Fibroblast of lung (primary cell): ENCODE measurements at regions not wholly inside any gene's neighbourhood (a gene's known extent, or its start where the extent isn't known, plus 50 kb on each side); places are given as distances from the start of the nearest gene placed in this dataset.

Experiments used
- EZH2 ChIP-seq: IDR thresholded peaks from 2 replicates; pipeline ENCODE4 v1.5.1; 2012; ENCODE audit warnings: low read length, control low read depth, mild to moderate bottlenecking; ENCODE audit errors: missing control alignments
- TF ChIP-seq, protein P1 (sequence below), 2 donors: IDR thresholded peaks in 1 of 2; conservative IDR thresholded peaks in 1 of 2; 1 replicate in 1 of 2; 2 replicates in 1 of 2; pipeline ENCODE4 v1.5.1; 2011 to 2012; ENCODE audit warnings: low read length in 2 of 2, control low read depth in 1 of 2, inconsistent platforms in 1 of 2, low read depth in 1 of 2, mild to moderate bottlenecking in 1 of 2

DNA sequence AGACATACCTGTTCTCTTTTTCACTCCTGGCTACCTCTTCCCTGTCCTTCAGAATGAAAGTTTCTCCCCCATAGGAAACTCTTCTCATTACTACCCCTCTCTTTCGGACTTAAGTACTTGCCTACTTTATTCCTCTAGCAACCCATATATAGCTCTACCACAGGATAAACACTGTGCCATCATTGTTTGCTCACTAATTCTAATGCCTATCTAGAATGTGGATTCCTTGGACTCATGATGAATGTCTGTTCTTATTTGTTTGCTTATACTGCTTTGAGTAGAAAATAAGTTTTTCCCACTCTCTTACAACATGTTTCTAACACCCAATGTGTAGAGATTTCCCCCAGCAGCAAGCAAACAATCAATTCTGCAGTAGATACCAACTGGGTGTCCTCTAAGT lies 1094.9 kb downstream of the SLC6A15 start:
- TF ChIP-seq, protein P1, sequence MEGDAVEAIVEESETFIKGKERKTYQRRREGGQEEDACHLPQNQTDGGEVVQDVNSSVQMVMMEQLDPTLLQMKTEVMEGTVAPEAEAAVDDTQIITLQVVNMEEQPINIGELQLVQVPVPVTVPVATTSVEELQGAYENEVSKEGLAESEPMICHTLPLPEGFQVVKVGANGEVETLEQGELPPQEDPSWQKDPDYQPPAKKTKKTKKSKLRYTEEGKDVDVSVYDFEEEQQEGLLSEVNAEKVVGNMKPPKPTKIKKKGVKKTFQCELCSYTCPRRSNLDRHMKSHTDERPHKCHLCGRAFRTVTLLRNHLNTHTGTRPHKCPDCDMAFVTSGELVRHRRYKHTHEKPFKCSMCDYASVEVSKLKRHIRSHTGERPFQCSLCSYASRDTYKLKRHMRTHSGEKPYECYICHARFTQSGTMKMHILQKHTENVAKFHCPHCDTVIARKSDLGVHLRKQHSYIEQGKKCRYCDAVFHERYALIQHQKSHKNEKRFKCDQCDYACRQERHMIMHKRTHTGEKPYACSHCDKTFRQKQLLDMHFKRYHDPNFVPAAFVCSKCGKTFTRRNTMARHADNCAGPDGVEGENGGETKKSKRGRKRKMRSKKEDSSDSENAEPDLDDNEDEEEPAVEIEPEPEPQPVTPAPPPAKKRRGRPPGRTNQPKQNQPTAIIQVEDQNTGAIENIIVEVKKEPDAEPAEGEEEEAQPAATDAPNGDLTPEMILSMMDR (conservative IDR thresholded peaks at IDR 0.05 in 1 of 2, IDR thresholded peaks at IDR 0.05 in 1 of 2; ENCODE audit: low read depth in 1 of 2, low read length in 2 of 2): no peak
- TF ChIP-seq EZH2: no peak
